ENCODE measurements at regions not wholly inside any gene's neighbourhood (a gene's known extent, or its start where the extent isn't known, plus 50 kb on each side); places are given as distances from the start of the nearest gene placed in this dataset.
A peak's percentile ranks its signal among the peaks of the same experiment; 100 is the strongest.

DNA sequence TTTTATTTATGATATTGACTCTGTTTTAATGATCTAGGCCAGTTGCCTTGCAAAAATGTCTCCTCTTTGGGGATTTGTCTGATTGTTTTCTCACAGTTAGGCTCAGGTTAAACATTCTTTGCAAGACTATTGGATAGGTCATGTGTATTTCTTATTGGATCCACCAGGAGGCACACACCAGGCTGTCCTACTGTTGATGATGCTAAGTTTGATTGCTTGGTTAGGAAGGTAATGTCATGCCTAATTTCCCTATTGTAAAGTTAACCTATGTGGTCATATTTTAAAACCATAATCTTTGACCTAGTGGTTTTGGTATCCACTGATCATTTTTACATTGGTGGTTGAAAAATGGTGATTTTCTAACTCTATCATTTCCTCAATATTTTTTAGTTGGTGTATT is 137.1 kb downstream of the BRMS1L start:
- POLR2A ChIA-PET: no interaction called here

DNA sequence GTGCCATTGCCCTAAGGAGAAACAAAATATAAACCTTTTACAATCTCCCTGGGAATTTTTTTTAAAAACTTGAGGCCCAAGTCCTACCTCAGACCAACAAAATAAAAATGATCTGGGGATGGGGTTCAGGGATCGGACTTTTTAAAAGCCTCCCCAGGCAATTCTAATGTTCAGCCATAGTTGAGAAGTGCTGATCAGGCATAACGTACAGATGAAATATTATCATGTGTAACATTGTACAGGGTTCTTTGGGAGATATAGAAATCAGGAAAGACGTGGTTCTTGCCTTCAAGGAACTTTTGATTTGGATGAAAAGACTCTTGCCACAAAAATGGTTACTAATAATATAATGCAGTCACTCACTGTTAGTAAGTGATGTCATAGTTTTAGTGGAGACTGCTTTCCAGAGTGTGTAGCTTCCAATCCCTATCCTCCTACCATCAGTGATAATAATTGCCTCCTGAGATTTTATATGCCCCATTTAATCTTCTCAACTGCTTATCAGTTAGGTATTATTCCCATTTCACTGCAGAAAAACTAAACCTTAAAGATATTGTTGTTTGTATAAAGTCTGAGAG is 135.6 kb downstream of the BRMS1L start:
- no peak for DNase-seq
- Histone ChIP-seq H3K27ac (ENCODE audit: insufficient read depth in 1 of 2, low read depth in 1 of 2, low read length in 2 of 2, poor library complexity in 1 of 2, severe bottlenecking in 2 of 2) (no peak overlapping the region), H3K27me3 (replicated peaks in 2 of 5; ENCODE audit: control insufficient read depth in 4 of 5, insufficient read depth in 5 of 5, low read length in 4 of 5) (peaks cover 0 to 2% (median 0%) of the 10 kb centered on the region in 5 experiments), H3K9me3 (ENCODE audit: control extremely low read depth in 1 of 5, control insufficient read depth in 4 of 5, insufficient read depth in 2 of 5, low read depth in 1 of 5, low read length in 4 of 5) (no peaks in the 10 kb centered on the region), H3K4me1 (ENCODE audit: control extremely low read depth in 1 of 4, control insufficient read depth in 4 of 4, insufficient read depth in 4 of 4, low read length in 3 of 4) (no peaks in the 10 kb centered on the region), H3K36me3 (ENCODE audit: control insufficient read depth in 4 of 4, insufficient read depth in 4 of 4, low read length in 3 of 4) (no peaks in the 10 kb centered on the region), H3K4me3 (ENCODE audit: control insufficient read depth in 1 of 7, extremely low read depth in 1 of 7, insufficient read depth in 4 of 7, low read depth in 2 of 7, low read length in 6 of 7) (no peak overlapping the region)
- POLR2A ChIA-PET: no interaction called here
- CTCF ChIA-PET: no interaction called here
- 100% methylated on average over 1 of the region's 3 CpGs for WGBS (ENCODE audit: insufficient coverage)

More for the DNA sequence above, 137.1 kb downstream of the BRMS1L start:
- Histone ChIP-seq H3K9me3 (ENCODE audit: control extremely low read depth in 1 of 5, control insufficient read depth in 4 of 5, insufficient read depth in 2 of 5, low read depth in 1 of 5, low read length in 4 of 5) (no peaks in the 10 kb centered on the region), H3K27me3 (replicated peaks in 2 of 5; ENCODE audit: control insufficient read depth in 4 of 5, insufficient read depth in 5 of 5, low read length in 4 of 5) (no peaks in the 10 kb centered on the region), H3K27ac (ENCODE audit: insufficient read depth in 1 of 2, low read depth in 1 of 2, low read length in 2 of 2, poor library complexity in 1 of 2, severe bottlenecking in 2 of 2) (no peak overlapping the region), H3K4me3 (ENCODE audit: control insufficient read depth in 1 of 7, extremely low read depth in 1 of 7, insufficient read depth in 4 of 7, low read depth in 2 of 7, low read length in 6 of 7) (no peak overlapping the region), H3K4me1 (ENCODE audit: control extremely low read depth in 1 of 4, control insufficient read depth in 4 of 4, insufficient read depth in 4 of 4, low read length in 3 of 4) (no peaks in the 10 kb centered on the region), H3K36me3 (ENCODE audit: control insufficient read depth in 4 of 4, insufficient read depth in 4 of 4, low read length in 3 of 4) (no peaks in the 10 kb centered on the region)
- CTCF ChIA-PET: no interaction called here
- no peak for DNase-seq

DNA sequence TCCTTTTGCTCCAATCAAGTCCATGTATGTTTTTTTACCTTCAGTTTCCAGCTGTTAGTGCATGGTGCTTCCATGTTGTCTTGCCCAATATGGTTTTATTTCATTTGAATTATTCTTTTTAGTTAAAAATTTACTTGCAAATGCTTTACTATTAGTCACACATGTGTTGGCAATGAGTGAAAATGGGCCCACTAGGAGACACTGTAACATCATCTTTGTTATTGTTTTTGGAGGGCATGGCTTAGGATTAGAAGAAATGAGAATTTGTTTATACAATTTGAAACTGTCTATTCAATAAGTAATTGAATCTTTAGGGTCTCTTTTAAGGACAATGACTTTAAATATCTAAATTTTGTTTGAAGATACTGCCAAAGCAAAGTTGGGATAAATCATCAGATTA is 133.7 kb downstream of the BRMS1L start:
- Histone ChIP-seq H3K36me3 (ENCODE audit: control insufficient read depth in 4 of 4, insufficient read depth in 4 of 4, low read length in 3 of 4) (no peaks in the 10 kb centered on the region), H3K27ac (ENCODE audit: insufficient read depth in 1 of 2, low read depth in 1 of 2, low read length in 2 of 2, poor library complexity in 1 of 2, severe bottlenecking in 2 of 2) (no peak overlapping the region), H3K27me3 (replicated peaks in 2 of 5; ENCODE audit: control insufficient read depth in 4 of 5, insufficient read depth in 5 of 5, low read length in 4 of 5) (peaks cover 0 to 2% (median 0%) of the 10 kb centered on the region in 5 experiments), H3K4me1 (ENCODE audit: control extremely low read depth in 1 of 4, control insufficient read depth in 4 of 4, insufficient read depth in 4 of 4, low read length in 3 of 4) (no peaks in the 10 kb centered on the region), H3K9me3 (ENCODE audit: control extremely low read depth in 1 of 5, control insufficient read depth in 4 of 5, insufficient read depth in 2 of 5, low read depth in 1 of 5, low read length in 4 of 5) (no peaks in the 10 kb centered on the region), H3K4me3 (ENCODE audit: control insufficient read depth in 1 of 7, extremely low read depth in 1 of 7, insufficient read depth in 4 of 7, low read depth in 2 of 7, low read length in 6 of 7) (no peak overlapping the region)
- no peak for DNase-seq
- POLR2A ChIA-PET: no interaction called here
- CTCF ChIA-PET: no interaction called here

DNA sequence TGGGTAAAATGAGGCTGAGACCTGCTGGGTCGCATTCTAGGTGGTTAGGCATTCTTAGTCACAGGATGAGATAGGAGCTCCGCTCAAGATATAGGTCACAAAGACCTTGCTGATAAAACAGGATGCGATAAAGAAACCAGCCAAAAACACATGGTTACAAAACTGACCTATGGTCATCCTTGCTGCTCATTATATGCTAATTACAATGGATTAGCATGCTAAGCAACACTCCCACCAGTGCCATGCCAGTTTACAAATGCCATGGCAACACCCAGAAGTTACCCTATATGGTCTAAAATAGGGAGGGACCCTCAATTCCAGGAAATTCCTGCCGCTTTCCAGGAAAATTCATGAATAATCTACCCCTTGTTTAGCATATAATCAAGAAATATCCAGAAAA is 132.4 kb downstream of the BRMS1L start:
- no peaks in the 10 kb centered on the region for H3K36me3 ChIP-seq (ENCODE audit: control insufficient read depth in 4 of 4, insufficient read depth in 4 of 4, low read length in 3 of 4)
- no peaks in the 10 kb centered on the region for H3K9me3 ChIP-seq (ENCODE audit: control extremely low read depth in 1 of 5, control insufficient read depth in 4 of 5, insufficient read depth in 2 of 5, low read depth in 1 of 5, low read length in 4 of 5)
- peaks cover 0 to 2% (median 0%) of the 10 kb centered on the region in 5 experiments for H3K27me3 ChIP-seq (replicated peaks in 2 of 5; ENCODE audit: control insufficient read depth in 4 of 5, insufficient read depth in 5 of 5, low read length in 4 of 5)
- no peak overlapping the region for H3K4me3 ChIP-seq (ENCODE audit: control insufficient read depth in 1 of 7, extremely low read depth in 1 of 7, insufficient read depth in 4 of 7, low read depth in 2 of 7, low read length in 6 of 7)
- CTCF ChIA-PET: no interaction called here
- H3K27ac ChIP-seq (ENCODE audit: insufficient read depth in 1 of 2, low read depth in 1 of 2, low read length in 2 of 2, poor library complexity in 1 of 2, severe bottlenecking in 2 of 2): no peak overlapping the region
- DNase-seq: no peak
- H3K4me1 ChIP-seq (ENCODE audit: control extremely low read depth in 1 of 4, control insufficient read depth in 4 of 4, insufficient read depth in 4 of 4, low read length in 3 of 4): no peaks in the 10 kb centered on the region
- POLR2A ChIA-PET: no interaction called here
- WGBS (ENCODE audit: insufficient coverage): 97% methylated on average over 3 of the region's 4 CpGs

DNA sequence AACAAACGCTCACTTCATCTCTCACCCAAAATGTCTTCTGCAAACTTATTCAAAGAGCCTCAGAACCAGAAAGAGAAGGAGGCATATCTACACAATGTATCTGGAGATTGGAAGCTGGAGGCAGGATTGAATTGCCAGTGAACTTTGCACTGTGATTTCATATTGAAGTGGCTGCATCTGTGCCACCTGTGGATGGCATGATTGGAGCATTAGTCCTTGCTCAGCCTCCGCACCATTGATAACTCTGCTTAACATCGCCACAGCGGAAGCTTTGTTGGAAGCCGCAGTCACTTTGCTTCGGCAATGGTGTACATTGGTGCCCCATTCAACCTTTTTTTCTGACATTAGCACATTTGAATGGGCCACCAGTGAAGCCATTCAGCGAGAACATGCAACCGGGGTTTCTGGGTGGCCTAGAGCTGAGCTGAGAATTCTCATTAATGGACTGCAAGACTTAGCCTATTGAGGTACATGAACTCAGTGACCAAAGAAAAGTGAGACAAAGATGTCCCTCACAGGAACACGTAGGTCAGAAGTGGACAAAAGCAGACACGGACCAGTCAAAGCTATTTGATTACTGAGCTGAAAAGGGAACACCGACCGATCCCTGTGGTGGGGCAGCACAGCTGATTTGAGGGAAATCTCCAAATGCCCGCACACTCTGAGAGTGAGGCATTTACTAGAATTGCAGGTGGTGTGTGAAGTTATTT is 130.4 kb downstream of the BRMS1L start:
- ChIA-PET POLR2A (no interaction called here), CTCF (no interaction called here)
- DNase-seq: no peak
- Histone ChIP-seq H3K9me3 (ENCODE audit: control extremely low read depth in 1 of 5, control insufficient read depth in 4 of 5, insufficient read depth in 2 of 5, low read depth in 1 of 5, low read length in 4 of 5) (no peaks in the 10 kb centered on the region), H3K27me3 (replicated peaks in 2 of 5; ENCODE audit: control insufficient read depth in 4 of 5, insufficient read depth in 5 of 5, low read length in 4 of 5) (peaks cover 0 to 5% (median 2%) of the 10 kb centered on the region in 5 experiments), H3K4me3 (ENCODE audit: control insufficient read depth in 1 of 7, extremely low read depth in 1 of 7, insufficient read depth in 4 of 7, low read depth in 2 of 7, low read length in 6 of 7) (no peak overlapping the region), H3K4me1 (ENCODE audit: control extremely low read depth in 1 of 4, control insufficient read depth in 4 of 4, insufficient read depth in 4 of 4, low read length in 3 of 4) (no peaks in the 10 kb centered on the region), H3K36me3 (ENCODE audit: control insufficient read depth in 4 of 4, insufficient read depth in 4 of 4, low read length in 3 of 4) (no peaks in the 10 kb centered on the region), H3K27ac (ENCODE audit: insufficient read depth in 1 of 2, low read depth in 1 of 2, low read length in 2 of 2, poor library complexity in 1 of 2, severe bottlenecking in 2 of 2) (no peak overlapping the region)
- 97% methylated on average over 11 of the region's 13 CpGs for WGBS (ENCODE audit: insufficient coverage)

DNA sequence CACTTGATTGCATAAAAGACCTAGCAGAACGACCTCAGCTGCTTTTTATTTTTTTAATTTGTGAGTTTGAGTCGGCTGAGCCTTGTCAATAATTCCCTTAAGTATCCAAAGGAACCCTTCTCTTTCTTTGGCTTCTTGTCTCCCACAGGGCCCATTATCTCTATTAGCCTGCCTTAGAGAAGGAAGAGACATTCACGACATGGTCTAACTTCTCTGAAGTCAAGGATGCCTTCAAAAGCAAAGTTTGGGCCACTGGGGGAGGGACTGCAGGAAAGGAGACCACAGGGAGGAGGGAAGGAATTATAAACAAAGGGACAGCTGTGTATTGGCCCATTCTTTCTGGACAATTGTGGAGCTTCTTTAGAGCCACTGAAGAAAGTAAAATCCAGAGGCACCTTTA is 126.4 kb downstream of the BRMS1L start:
- CTCF ChIA-PET: no interaction called here

DNA sequence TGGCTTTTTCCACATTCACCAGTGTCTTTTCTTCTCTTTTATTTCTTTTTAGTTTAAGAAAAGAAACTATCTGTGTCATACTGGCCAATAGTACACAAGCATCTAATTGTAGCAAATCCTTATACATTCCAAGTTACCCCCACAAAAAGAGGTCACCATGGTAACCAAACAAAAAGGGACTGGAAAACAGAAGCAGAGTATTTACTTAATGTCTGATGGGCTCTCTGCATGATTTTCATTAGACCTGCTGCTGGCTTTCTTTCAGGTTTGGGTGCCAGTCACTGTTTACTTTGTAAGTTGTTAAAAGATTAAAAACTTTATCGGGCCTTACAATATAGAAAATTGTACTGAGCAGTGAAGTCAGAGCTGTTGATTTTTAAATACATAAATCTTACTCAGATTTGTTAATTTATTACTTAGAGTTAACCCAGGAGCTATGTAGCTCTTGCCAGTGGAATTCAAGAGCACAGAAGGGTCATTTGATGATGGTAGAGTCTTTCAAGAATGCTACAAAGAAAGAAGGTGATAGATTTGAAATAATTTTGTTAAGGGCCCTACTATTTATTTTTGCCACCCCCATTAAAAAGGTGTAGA is 123.9 kb downstream of the BRMS1L start:
- ChIA-PET CTCF (no interaction called here), POLR2A (no interaction called here)
- Histone ChIP-seq H3K4me1 (ENCODE audit: control extremely low read depth in 1 of 4, control insufficient read depth in 4 of 4, insufficient read depth in 4 of 4, low read length in 3 of 4) (no peaks in the 10 kb centered on the region), H3K4me3 (ENCODE audit: control insufficient read depth in 1 of 7, extremely low read depth in 1 of 7, insufficient read depth in 4 of 7, low read depth in 2 of 7, low read length in 6 of 7) (no peak overlapping the region), H3K9me3 (ENCODE audit: control extremely low read depth in 1 of 5, control insufficient read depth in 4 of 5, insufficient read depth in 2 of 5, low read depth in 1 of 5, low read length in 4 of 5) (no peaks in the 10 kb centered on the region), H3K27ac (ENCODE audit: insufficient read depth in 1 of 2, low read depth in 1 of 2, low read length in 2 of 2, poor library complexity in 1 of 2, severe bottlenecking in 2 of 2) (no peak overlapping the region), H3K27me3 (replicated peaks in 2 of 5; ENCODE audit: control insufficient read depth in 4 of 5, insufficient read depth in 5 of 5, low read length in 4 of 5) (peaks cover 0 to 5% (median 0%) of the 10 kb centered on the region in 5 experiments), H3K36me3 (ENCODE audit: control insufficient read depth in 4 of 4, insufficient read depth in 4 of 4, low read length in 3 of 4) (no peaks in the 10 kb centered on the region)
- peak in 1 of 3 donors; percentile 6 for DNase-seq
- no CpG with 5 or more reads among the region's 1 CpG for WGBS (ENCODE audit: insufficient coverage)

More for the DNA sequence above, 126.4 kb downstream of the BRMS1L start:
- Histone ChIP-seq H3K27me3 (replicated peaks in 2 of 5; ENCODE audit: control insufficient read depth in 4 of 5, insufficient read depth in 5 of 5, low read length in 4 of 5) (peaks cover 0 to 5% (median 0%) of the 10 kb centered on the region in 5 experiments), H3K4me1 (ENCODE audit: control extremely low read depth in 1 of 4, control insufficient read depth in 4 of 4, insufficient read depth in 4 of 4, low read length in 3 of 4) (no peaks in the 10 kb centered on the region), H3K27ac (ENCODE audit: insufficient read depth in 1 of 2, low read depth in 1 of 2, low read length in 2 of 2, poor library complexity in 1 of 2, severe bottlenecking in 2 of 2) (no peak overlapping the region), H3K36me3 (ENCODE audit: control insufficient read depth in 4 of 4, insufficient read depth in 4 of 4, low read length in 3 of 4) (no peaks in the 10 kb centered on the region), H3K9me3 (ENCODE audit: control extremely low read depth in 1 of 5, control insufficient read depth in 4 of 5, insufficient read depth in 2 of 5, low read depth in 1 of 5, low read length in 4 of 5) (no peaks in the 10 kb centered on the region), H3K4me3 (ENCODE audit: control insufficient read depth in 1 of 7, extremely low read depth in 1 of 7, insufficient read depth in 4 of 7, low read depth in 2 of 7, low read length in 6 of 7) (no peak overlapping the region)
- POLR2A ChIA-PET: no interaction called here
- no peak for DNase-seq
- WGBS (ENCODE audit: insufficient coverage): 49% methylated on average over 2 of the region's 3 CpGs

All from common myeloid progenitor, CD34-positive (primary cell).